A204.1 (cell line): ENCODE measurements at regions not wholly inside any gene's neighbourhood (a gene's known extent, or its start where the extent isn't known, plus 50 kb on each side); places are given as distances from the start of the nearest gene placed in this dataset.
"Not testable (repeated sequence)": the region's sequence is repeated elsewhere in the genome, so short reads cannot be mapped to it uniquely, and the experiment has no call there.

ENCODE experiments used
- FAIRE-seq: peaks from 2 replicates; lab custom pipeline; 2012; peaks lifted over from hg19 to GRCh38; lab: Jason Lieb, UNC

GRCh38 chr3:51588724-51589123 lies 50.2 kb downstream of the RAD54L2 start:
- no peak for FAIRE-seq

- no peak for FAIRE-seq
These were observed 52.7 kb downstream of the RAD54L2 start for GRCh38 chr3:51591231-51591630.

- no peak for FAIRE-seq
These were observed 55.2 kb downstream of the RAD54L2 start for GRCh38 chr3:51593697-51594096.

- not testable (repeated sequence) for FAIRE-seq
These were observed 61.1 kb downstream of the RAD54L2 start for GRCh38 chr3:51599638-51600037.

- no peak for FAIRE-seq
These were observed 65.7 kb downstream of the RAD54L2 start for GRCh38 chr3:51604212-51604611.

GRCh38 chr3:51605938-51606337 lies 65.1 kb upstream of the TEX264 start:
- FAIRE-seq = no peak

- not testable (repeated sequence) for FAIRE-seq
These were observed 64.2 kb upstream of the TEX264 start for GRCh38 chr3:51606871-51607270.

GRCh38 chr3:51607591-51608325 lies 63.3 kb upstream of the TEX264 start:
- not testable (repeated sequence) for FAIRE-seq

- FAIRE-seq = no peak
These were observed 60.3 kb upstream of the TEX264 start for GRCh38 chr3:51610708-51611107.

GRCh38 chr3:51617597-51617996 lies 53.5 kb upstream of the TEX264 start:
- no peak for FAIRE-seq

- FAIRE-seq = not testable (repeated sequence)
These were observed 53.0 kb upstream of the TEX264 start for GRCh38 chr3:51618038-51618437.

- no peak for FAIRE-seq
These were observed 52.6 kb upstream of the TEX264 start for GRCh38 chr3:51618496-51618895.

GRCh38 chr3:51619983-51620382 lies 51.1 kb upstream of the TEX264 start:
- FAIRE-seq = no peak

GRCh38 chr3:51620543-51620942 lies 50.5 kb upstream of the TEX264 start:
- no peak for FAIRE-seq

- FAIRE-seq = peak; percentile 27
These were observed 49.8 kb upstream of the TEX264 start for GRCh38 chr3:51621091-51621892.
